SW 1271 (cell line): ENCODE measurements at regions not wholly inside any gene's neighbourhood (a gene's known extent, or its start where the extent isn't known, plus 50 kb on each side); places are given as distances from the start of the nearest gene placed in this dataset.

ENCODE experiments used
- DNase-seq, 2 experiments: peaks; one replicate each; lab custom pipeline; 2025; lab: John Stamatoyannopoulos, UW

GRCh38 chr16:73448970-73449369 lies 401.0 kb upstream of the ZFHX3 start:
- no peak for DNase-seq

GRCh38 chr16:73447846-73448245 lies 399.9 kb upstream of the ZFHX3 start:
- DNase-seq, result no peak

GRCh38 chr16:73434621-73435020 lies 386.7 kb upstream of the ZFHX3 start:
- DNase-seq, result no peak

- no peak for DNase-seq
Observed at GRCh38 chr16:73433731-73434307, 385.9 kb upstream of the ZFHX3 start.

- no peak for DNase-seq
Observed at GRCh38 chr16:73432850-73433730, 385.2 kb upstream of the ZFHX3 start.

- no peak for DNase-seq
Observed at GRCh38 chr16:73430138-73430537, 382.2 kb upstream of the ZFHX3 start.

GRCh38 chr16:73428121-73428520 lies 380.2 kb upstream of the ZFHX3 start:
- DNase-seq, result no peak

- no peak for DNase-seq
Observed at GRCh38 chr16:73427164-73427563, 379.2 kb upstream of the ZFHX3 start.

- DNase-seq, result no peak
Observed at GRCh38 chr16:73426433-73427160, 378.7 kb upstream of the ZFHX3 start.

- DNase-seq, result no peak
Observed at GRCh38 chr16:73420676-73421075, 372.7 kb upstream of the ZFHX3 start.

GRCh38 chr16:73420244-73420643 lies 372.3 kb upstream of the ZFHX3 start:
- no peak for DNase-seq

GRCh38 chr16:73418691-73419090 lies 370.8 kb upstream of the ZFHX3 start:
- DNase-seq, result no peak

GRCh38 chr16:73418051-73418450 lies 370.1 kb upstream of the ZFHX3 start:
- no peak for DNase-seq

- DNase-seq, result no peak
Observed at GRCh38 chr16:73415286-73415685, 367.4 kb upstream of the ZFHX3 start.

- DNase-seq, result no peak
Observed at GRCh38 chr16:73414638-73415037, 366.7 kb upstream of the ZFHX3 start.

- DNase-seq, result no peak
Observed at GRCh38 chr16:73413830-73414190, 365.9 kb upstream of the ZFHX3 start.

GRCh38 chr16:73413091-73413829 lies 365.3 kb upstream of the ZFHX3 start:
- DNase-seq, result no peak

GRCh38 chr16:73412416-73412815 lies 364.5 kb upstream of the ZFHX3 start:
- no peak for DNase-seq

- DNase-seq, result no peak
Observed at GRCh38 chr16:73408716-73409115, 360.8 kb upstream of the ZFHX3 start.

- DNase-seq, result no peak
Observed at GRCh38 chr16:73408311-73408710, 360.4 kb upstream of the ZFHX3 start.

- no peak for DNase-seq
Observed at GRCh38 chr16:73405851-73406250, 357.9 kb upstream of the ZFHX3 start.

- DNase-seq, result no peak
Observed at GRCh38 chr16:73404001-73404400, 356.1 kb upstream of the ZFHX3 start.
